ENCODE measurements at regions not wholly inside any gene's neighbourhood (a gene's known extent, or its start where the extent isn't known, plus 50 kb on each side); places are given as distances from the start of the nearest gene placed in this dataset.
"Not testable (repeated sequence)": the region's sequence is repeated elsewhere in the genome, so short reads cannot be mapped to it uniquely, and the experiment has no call there.

DNA sequence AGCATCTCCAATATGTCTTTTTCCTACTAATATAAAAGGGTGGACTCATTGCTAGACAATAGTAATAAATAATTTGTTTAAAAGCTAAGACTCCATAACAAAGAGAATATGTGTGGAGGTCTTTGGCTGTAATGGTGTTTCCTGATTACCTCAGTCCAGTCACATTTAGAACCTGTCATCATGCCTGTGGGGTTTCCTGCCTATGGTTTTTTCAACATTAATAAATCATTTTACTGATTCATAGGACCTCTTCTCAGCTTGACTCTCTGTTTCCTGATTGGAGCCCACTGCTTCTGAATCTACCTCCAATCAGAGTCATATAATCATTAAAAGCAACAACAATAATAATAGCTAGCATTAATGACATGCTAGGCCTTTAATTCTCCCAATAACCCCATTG, 52.4 kb upstream of the GNAI1 start:
- DNase-seq (ENCODE audit: low spot score): no peak

DNA sequence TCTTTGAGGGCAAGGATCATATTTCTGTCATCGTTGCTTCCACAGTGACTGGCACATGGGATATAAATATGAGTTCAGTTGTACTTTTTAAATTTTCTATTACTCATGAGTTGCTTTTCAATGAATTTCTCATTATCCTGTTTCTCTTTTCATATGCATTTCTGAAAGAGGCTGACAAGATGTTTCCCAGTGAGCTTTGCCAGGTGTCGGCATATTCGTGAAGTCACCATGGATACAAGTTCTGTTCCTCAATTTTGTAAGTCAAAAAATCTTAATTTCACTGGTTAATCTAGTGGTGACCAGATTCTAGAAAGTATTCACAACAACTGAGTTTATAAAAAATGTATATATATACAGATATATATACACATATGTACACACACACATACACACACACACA, 55.7 kb upstream of the GNAI1 start:
- DNase-seq (ENCODE audit: low spot score): no peak

DNA sequence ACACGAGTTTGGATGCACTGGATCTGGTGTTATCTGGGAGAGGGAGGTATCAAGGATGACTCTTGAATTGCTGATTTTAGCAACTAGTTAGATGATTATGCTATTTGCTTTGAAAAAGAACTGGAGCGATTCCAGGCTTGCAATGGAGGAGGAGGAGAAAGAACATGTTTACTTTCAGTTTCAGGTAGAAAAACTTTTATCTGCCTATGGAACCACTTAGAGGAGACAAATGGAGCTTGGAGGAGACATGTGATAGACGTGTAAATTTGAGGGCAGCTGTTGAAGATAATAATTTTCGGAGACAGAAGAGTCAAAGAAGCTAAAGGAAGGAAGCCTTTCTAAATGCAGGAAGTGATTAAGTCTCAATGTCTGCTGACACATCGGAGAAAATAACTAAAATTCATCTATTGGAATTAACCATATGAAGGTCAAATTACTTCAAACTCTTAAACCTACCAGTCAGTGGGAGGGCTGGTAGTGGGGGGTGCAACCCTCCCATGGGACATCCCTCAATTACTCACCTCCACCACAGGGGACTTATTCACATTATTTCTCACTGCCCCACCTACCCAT, 56.4 kb upstream of the GNAI1 start:
- DNase-seq (ENCODE audit: low spot score): no peak

DNA sequence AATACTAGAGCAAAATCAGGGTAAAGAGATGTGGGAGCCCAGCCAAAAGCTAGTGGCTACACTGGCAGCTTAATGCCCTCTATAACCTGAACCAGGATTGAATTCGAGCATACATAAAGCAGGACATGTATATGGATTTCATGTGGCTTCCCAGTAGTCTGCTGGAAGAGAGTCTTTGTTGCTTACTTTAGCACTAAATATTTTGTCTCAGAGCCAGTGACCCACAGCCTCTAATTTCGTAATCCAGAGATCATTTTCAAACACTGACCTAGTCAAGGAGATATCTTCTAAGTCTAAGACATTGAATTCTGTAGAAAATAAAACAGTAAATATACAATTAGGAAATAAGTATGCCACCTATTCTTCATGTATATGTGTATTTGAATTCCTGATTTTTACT, 64.2 kb upstream of the GNAI1 start:
- DNase-seq (ENCODE audit: low spot score): no peak

DNA sequence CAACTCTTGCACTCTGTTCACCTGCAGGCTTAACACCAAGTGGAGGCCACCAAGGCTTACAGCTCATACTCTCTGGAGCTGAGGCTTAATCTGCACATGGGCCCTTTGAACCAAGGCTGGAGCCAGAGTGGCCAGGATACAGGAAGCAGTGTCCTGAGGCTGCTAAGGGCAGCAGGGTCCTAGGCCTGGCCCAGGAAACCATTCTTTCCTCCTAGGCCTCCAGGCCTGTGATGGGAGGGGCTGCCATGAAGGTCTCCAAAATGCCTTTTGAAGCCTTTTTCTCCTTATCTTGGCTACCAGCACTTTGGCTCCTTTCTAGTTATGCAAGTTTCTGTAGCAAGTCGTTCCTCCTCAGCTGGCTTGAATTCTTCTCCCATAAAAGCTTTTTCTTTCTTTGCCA, 68.0 kb upstream of the GNAI1 start:
- no peak for DNase-seq (ENCODE audit: low spot score)

DNA sequence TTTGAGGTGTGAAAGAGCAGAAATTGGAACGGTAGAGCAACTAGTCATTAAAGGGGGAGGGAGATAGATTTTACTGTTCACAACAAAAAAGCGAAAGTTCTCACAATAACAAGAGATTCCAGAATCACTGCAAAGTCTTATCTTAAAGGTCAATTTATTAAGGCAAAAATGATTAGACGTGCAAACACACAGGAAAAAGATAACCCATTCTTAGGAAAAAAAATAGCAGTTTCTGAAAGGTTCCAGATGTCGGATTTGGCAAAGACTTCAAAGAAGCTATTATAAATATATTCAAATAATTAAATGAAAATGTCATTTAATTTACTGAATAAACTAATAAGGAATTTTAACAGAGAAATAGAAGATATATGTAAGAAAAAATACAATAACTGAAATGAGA, 70.8 kb upstream of the GNAI1 start:
- DNase-seq (ENCODE audit: low spot score): no peak

DNA sequence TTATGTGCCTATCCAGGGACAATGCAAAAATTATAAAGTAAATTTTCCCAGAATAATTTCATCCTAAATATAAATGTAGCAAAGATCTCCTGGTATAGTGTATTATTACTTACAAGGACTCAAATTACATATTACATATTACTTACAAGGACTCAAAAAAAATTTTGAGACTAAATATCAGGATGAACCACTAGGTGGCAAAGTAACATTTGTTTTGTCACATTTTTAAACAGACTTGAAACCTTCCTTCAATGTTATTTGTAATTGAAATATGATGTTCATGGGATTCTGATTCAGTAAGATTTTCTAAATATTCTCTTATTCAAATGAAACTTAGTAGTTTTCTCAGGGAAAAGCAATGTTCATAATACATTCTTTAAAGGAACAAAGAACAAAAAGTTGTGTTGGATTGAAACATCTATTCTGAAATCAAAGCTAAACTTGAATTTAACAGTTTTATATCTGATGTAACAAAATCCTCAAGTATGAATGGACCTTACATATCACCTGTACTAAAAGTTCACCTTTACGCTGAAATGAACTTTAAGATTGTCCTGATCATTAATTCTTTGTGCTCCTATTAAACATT, 74.3 kb upstream of the GNAI1 start:
- DNase-seq (ENCODE audit: low spot score): peak; percentile 30

DNA sequence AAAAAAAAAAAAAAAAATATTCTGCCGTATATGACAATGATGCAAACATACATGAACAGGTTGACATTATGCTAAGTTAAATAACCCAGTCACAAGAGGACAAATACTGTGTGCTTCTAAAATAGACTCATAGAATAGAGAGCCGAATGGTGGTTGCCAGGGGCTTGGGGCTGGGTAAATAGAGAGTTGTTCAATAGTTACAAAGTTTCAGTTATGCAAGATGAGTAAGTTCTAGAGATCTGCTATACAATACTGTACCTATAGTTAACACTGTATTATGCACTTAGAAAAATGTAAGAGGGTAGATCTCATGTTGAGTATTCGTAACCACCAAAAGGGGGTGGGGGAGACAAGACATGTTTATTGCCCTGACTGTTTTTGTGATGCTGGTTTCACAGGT, 77.1 kb upstream of the GNAI1 start:
- no peak for DNase-seq (ENCODE audit: low spot score)

DNA sequence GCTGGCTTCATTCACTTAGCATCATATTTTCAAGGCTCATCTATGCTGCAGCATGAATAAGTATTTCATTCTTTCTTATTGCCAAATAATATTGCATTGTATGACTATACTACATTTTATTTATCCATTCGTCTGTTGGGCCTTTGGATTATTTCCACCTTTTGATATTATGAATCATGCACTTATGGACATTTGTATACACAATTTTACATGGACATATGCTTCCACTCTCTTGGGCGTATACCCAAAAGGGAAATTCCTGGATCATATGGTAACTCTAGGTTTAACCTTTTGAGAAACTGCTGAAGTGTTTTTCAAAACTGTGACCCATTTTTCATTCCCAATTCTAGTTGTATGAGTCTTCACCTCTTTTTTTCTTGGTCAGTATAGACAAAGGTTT, 80.3 kb upstream of the GNAI1 start:
- DNase-seq (ENCODE audit: low spot score): no peak

DNA sequence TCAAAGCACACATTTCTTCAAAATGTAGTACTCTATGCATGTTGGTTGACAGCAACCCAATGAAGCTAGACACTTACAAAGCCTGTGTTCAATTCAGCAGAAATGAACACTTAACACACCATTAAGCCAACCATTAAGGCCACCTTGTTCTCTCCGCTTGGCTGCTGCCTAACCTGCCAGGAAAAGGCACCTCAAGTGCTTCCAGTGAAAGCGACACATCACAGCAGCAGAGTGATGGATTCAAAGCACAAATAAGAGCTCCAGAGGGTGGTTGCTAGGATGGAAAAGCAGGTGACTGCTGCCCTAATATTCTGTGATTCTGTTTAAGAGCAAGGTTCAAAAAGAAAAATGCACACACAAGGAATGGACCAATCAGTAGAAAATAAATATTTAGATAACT, 81.5 kb upstream of the GNAI1 start:
- no peak for DNase-seq (ENCODE audit: low spot score)

DNA sequence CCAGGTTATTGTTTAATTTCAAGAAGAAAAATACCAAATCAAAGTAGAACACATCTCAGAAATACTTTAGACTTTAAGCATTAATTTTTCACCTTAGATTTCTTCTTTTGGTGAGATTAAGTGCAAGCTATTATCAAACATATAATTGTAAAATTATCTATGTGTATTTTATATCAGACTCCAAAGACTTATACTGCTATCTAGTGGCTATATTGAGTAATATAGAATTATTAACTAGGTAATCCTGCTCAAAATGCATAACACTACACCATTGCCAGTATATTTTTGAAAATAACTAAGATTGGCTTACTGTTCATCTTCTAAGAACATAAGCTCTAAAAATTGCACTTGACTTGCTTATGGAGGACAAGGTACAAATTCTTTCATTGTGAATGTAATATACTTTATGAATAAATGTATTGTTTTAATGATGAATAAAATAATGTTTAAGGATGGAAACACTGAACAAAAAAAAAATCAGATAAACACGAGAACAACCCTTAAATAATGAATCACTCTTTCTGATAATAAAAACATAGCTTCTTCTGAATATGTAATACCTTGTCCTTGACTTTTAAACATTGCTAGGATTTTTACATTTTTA, 86.7 kb upstream of the GNAI1 start:
- DNase-seq (ENCODE audit: low spot score): peak; percentile 24

DNA sequence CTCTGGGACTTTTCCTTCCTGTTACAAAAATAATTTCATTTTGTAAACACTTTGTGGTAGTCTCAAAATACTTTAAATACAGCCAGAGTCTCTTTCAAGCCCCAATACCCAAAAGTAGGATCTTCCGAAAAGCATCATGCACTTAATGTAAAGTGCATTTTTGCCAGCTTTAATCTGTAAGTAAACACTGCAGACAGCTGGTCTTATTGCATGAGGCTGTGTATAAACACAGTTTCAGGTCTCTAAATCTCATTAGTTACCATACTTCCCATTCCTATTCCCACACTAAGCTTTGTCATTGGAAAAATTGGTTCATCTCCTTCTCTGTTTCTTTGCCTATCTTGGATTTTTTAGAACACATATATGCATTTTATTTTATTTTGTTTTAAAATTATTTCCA, 87.6 kb upstream of the GNAI1 start:
- peak; percentile 27 for DNase-seq (ENCODE audit: low spot score)

DNA sequence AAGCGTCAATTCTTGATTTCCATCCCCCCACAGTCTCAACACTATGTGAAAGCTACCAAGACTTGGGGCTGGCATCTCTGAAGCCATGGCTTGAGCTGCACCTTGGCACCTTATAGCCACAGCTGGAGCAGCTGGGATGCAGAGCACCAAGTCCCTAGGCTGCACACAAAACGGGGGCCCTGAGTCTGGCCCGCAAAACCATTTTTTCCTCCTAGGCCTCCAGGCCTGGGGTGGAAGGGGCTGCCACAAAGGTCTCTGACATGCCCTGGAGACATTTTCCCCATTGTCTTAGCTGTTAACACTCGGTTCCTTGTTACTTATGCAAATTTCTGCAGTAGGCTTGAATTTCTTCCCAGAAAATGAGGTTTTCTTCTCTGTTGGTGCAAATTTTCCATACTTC, 89.8 kb upstream of the GNAI1 start:
- no peak for DNase-seq (ENCODE audit: low spot score)

DNA sequence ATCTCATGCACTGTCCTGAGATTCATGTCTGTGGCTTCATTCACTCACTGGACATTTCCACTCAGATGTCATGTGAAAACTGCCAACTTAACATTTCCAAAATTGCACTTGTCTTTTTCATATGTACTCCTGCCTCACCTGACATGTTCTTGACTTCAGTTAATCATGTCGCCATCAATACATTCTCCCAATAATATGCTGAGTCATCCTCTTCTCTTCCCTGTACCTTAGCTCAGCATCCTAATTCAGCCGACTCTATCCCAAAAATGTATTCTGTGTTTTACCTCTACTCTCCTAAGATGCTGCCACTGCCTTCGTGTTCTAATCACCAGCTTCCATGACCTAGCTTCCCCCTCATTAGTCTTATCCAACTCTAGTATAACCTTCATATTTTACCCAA, 93.9 kb upstream of the GNAI1 start:
- DNase-seq (ENCODE audit: low spot score): no peak

DNA sequence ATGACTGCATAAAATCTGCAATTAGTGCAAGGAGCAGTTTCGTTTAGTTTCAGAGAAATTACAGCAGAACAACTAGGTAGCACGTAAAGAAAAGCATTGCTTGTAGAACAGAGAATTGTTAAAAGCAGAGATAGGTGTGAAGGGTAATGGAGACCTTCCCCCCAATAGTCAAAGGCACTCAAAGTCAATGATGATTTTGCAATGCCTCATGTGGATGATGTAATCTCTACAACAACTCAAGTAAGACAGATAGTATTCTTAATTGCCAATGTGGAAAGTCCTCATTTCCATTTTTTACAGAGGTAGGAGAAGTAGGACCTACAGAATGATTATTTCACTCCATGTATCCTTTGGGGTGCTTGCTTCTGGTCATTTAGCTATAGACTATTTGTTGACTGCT, 94.3 kb upstream of the GNAI1 start:
- DNase-seq (ENCODE audit: low spot score): no peak

DNA sequence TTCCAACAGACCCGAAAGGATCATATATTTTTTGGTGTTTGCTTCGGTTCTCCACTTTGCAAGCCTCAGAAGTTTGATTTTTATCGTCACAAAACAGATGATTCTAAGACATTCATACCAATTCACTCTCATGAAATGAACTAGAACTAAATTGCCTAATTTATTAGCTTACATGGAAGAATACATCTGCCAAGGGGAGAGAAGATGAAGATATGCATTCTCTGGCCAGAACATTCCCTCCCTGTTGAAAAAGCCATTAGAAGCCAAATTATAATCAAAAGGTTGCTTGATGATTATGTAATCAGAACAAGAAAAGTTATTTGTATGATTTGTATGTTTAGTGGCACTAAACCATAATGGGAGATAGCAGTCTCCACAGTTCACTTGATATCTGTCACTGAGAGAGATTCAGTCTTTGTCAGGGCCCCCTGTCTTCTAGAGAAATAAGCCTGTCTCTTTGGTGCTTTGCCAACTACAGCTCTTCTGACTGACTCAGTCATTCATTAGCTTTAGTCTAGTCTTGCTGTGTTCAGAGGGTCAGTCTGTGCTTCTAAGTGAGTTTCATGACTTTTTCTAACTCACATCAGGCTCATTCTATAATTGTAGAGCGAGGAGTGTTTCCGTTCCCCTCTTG, 95.3 kb upstream of the GNAI1 start:
- no peak for DNase-seq (ENCODE audit: low spot score)

DNA sequence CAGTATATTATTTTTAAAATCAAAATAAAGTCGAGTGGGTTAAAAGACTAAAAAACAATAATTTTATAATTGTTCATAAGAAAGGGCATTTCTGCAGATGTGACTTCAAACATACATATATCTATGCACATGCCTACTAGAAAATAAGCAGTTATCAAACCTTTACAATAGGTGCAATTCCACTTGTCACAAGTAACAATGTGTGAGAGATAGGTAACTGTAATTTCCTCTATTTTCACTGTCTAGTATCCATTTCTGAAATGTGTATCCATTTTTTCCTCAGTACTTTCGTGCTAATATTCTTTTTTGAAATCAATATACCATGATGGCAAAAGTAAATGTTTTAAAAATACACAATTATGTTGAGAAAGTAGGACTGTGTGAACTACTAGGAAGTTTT, 96.9 kb upstream of the GNAI1 start:
- no peak for DNase-seq (ENCODE audit: low spot score)

DNA sequence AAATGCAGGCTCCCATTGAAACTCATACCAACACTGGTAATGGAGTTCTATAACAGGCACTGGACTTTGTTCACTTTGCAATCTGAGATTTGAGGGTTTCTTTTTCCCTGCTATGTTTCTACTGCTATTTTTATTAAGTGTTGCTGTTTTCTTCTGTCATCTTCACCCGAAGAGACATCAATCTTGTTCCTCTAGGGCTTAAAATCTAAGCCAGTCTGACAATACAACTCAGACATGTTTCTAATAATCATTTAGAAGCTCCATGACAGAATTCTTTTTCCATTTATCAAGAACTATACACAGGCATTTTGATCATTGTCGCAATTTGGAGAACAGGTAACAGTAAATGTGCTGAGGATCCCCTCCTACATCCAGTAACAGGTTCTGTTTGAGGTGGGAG, 98.5 kb upstream of the GNAI1 start:
- no peak for DNase-seq (ENCODE audit: low spot score)

DNA sequence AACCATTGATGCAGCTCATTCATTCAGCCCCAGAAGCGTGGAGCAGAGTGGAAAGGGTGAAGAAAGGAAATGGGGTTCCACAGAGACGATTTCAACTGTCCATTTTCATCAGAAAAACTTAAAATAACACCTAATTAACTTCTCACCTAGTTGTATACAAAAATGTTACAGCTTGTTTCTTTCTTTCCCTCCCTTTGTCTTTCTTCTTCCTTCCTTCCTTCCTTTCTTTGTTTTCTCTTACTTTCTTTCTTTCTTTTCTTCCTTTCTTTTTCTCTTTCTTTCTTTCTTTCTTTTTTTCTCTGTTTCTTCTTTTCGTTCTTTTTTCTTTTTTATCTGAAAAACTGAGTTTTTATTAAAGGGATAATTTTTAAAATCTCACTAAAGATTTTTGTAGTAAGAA, 105.9 kb upstream of the GNAI1 start:
- DNase-seq (ENCODE audit: low spot score): no peak

DNA sequence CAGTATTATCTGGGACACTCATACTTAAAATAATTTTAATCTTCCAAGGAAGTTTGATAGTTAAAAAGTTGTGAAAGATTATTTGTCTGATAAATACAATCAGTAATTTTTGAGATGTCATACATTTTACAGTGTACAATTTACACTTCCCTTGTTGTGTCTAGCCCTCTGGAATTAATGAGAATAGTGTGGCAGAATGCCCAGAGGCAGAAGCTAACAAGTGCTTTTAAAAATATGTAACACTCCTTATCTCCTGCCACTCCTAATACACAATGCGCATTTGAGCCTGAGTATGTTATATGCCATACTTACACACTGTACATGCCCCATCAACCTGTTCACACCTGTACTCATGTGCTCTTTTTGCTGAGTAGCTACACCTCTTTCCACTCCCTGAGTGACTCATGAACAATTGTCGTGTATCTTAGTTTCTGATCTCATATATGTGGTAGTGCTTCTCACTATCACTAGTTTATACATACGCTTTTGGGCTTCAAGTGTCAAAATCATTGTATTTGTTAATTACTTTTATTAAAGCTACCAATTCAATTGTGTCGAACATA, 106.9 kb upstream of the GNAI1 start:
- no peak for DNase-seq (ENCODE audit: low spot score)

DNA sequence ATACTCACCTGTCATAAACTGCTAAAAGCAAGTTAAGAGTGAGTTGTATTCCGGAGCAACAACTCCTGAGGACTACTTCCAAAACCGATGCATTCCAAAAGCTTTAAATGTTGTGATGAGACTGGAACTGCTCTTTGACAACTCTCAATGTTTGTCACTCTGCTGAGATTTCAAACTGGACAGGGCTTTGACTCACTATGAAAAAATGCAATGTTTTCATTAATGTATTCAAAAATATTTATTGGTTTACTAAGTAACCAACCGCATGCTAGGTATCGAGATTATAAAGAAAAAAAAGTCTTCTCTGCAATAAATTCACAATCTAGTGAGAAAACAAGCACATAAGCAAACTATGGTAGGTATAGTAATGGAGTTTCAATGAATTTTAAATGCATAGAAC, 107.9 kb upstream of the GNAI1 start:
- no peak for DNase-seq (ENCODE audit: low spot score)

DNA sequence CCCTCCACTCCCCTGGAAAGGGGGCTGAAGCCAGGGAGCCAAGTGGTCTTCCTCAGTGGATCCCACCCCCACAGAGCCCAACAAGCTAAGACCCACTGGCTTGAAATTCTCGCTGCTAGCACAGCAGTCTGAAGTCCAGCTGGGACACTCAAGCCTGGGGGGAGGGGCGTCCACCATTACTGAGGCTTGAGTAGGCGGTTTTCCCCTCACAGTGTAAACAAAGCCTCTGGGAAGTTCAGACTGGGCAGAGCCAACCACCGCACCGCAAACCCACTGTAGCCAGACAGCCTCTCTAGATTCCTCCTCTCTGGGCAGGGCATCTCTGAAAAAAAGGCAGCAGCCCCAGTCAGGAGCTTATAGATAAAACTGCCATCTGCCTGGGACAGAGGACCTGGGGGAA, 114.4 kb upstream of the GNAI1 start:
- DNase-seq (ENCODE audit: low spot score): not testable (repeated sequence)

DNA sequence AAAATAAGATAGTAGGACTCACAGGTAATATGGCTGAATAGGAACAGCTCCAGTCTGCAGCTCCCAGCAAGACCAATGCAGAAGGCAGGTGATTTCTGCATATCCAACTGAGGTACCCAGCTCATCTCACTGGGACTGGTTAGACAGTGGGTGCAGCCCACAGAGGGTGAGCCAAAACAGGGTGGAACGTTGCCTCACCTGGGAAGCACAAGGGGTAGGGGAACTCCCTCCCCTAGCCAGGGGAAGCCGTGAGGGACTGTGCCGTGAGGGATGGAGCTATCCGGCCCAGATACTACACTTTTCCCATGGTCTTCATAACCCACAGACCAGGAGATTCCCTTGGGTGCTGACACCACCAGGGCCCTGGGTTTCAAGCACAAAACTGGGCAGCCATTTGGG, 114.8 kb upstream of the GNAI1 start:
- not testable (repeated sequence) for DNase-seq (ENCODE audit: low spot score)
